Activated naive CD4-positive, alpha-beta T cell treated with anti-CD3 and anti-CD28 coated beads, Interleukin-2, amount 10 ng/mL, durations not matched to agents 7 days and 5 days (primary cell): ENCODE measurements at regions not wholly inside any gene's neighbourhood (a gene's known extent, or its start where the extent isn't known, plus 50 kb on each side); places are given as distances from the start of the nearest gene placed in this dataset.
"Not testable (repeated sequence)": the region's sequence is repeated elsewhere in the genome, so short reads cannot be mapped to it uniquely, and the experiment has no call there.

Source experiments
- CTCF ChIA-PET: fragments of 350-600 bp; sonication (Branson Sonifier 250); formaldehyde crosslinking; loops from one replicate; lab custom pipeline; 2021; ENCODE audit warnings: antibody characterized with exemption; lab: Charles Lee
- DNase-seq: peaks from one replicate; pipeline ENCODE4 v3.0.0-alpha.2; 2020
- H3K27ac Mint-ChIP-seq: one replicate; pipeline ENCODE4 v1.8.0; 2021; ENCODE audit warnings: mild to moderate bottlenecking, moderate library complexity, mixed read lengths
- H3K27me3 Mint-ChIP-seq: one replicate; pipeline ENCODE4 v1.8.0; 2021; ENCODE audit warnings: mild to moderate bottlenecking, mixed read lengths
- H3K36me3 Mint-ChIP-seq: one replicate; pipeline ENCODE4 v1.8.0; 2021; ENCODE audit warnings: mixed read lengths
- H3K4me1 Mint-ChIP-seq: one replicate; pipeline ENCODE4 v1.8.0; 2021; ENCODE audit warnings: mixed read lengths
- H3K4me3 Mint-ChIP-seq: one replicate; pipeline ENCODE4 v1.8.0; 2021; ENCODE audit warnings: mild to moderate bottlenecking, moderate library complexity, mixed read lengths
- H3K9me3 Mint-ChIP-seq: one replicate; pipeline ENCODE4 v1.8.0; 2021; ENCODE audit warnings: mixed read lengths

DNA sequence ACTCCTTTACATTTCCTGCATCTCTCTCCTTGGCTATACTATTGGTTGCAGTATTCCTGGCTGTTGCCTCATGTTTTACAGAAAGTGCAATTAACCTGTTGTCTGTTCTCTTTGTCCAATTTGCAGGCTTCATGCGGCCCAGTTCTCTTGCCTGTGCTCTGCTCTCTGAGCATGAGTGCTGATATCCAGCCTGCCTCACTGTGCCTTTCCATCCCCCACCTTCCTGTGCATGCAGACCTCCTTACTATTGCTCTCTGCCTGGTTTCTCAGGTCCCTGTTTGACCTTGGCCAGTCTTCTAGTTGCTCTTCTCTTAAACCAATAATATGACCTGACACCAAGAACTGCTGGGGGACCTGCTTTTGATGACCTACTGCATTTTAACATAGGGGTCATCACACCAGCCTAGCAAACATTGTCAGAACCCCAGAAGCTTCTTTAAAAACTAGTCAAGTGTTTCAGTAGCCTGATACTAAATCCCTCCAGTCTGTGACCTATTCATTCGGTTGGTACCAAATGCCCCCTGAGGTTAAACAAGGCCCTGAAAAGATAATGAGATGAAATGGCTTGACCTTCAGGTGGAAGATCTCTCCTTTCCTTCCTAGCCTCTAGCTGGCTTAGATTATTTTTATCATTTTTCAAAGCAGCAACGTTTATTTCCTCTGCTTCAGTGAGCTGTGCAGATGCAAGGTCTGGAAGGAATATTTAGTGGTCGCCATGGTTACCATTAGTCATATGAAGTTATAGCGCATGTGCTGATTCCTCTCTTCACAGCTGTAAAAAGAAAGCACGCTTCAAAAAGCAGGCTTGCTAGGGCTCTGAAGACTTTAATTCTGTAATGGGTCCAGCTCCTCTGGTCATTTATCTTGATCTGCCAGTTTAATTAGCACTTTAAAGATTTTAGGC, 216.5 kb downstream of the PHLDA1 start:
- Mint-ChIP-seq H3K36me3 (no peaks in the 10 kb centered on the region), H3K9me3 (no peaks in the 10 kb centered on the region), H3K4me3 (no peak overlapping the region), H3K27ac (no peak overlapping the region), H3K4me1 (no peaks in the 10 kb centered on the region), H3K27me3 (peaks cover 5% of the 10 kb centered on the region)
- no peak for DNase-seq
- CTCF ChIA-PET = interaction anchor here (0.6 to 5.6 kb wide), 7 partner anchors 17 to 288 kb away, joined by 3 to 32 read pairs (median 3); partner anchors contain the start of gene PHLDA1

DNA sequence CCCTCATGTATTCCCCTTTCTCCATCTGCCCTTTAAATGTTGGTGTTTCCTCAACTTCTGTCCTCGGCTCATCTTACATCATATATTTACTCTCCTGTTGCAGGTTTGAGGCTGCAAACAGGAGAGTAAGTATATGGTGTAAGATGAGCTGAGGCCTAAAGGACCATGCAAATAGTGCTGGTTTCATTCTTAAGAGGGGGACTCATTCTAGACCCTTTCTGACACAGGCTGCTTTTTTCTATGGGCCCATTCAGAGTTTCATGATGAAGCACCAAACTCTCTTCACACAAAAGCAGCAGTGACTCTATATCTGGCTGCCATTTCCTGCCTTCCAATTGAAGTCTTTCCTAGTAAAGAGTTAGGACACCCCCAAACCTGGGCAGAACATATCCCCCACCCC, 218.5 kb downstream of the PHLDA1 start:
- H3K36me3 Mint-ChIP-seq = no peaks in the 10 kb centered on the region
- H3K9me3 Mint-ChIP-seq = no peaks in the 10 kb centered on the region
- H3K4me3 Mint-ChIP-seq = no peak overlapping the region
- DNase-seq = no peak
- CTCF ChIA-PET = interaction anchor here (0.9 kb wide), 1 partner anchor 218 kb away, joined by 3 read pairs; no protein-coding TSS in a partner anchor
- H3K27me3 Mint-ChIP-seq = no peaks in the 10 kb centered on the region
- no peaks in the 10 kb centered on the region for H3K4me1 Mint-ChIP-seq
- H3K27ac Mint-ChIP-seq = no peak overlapping the region

DNA sequence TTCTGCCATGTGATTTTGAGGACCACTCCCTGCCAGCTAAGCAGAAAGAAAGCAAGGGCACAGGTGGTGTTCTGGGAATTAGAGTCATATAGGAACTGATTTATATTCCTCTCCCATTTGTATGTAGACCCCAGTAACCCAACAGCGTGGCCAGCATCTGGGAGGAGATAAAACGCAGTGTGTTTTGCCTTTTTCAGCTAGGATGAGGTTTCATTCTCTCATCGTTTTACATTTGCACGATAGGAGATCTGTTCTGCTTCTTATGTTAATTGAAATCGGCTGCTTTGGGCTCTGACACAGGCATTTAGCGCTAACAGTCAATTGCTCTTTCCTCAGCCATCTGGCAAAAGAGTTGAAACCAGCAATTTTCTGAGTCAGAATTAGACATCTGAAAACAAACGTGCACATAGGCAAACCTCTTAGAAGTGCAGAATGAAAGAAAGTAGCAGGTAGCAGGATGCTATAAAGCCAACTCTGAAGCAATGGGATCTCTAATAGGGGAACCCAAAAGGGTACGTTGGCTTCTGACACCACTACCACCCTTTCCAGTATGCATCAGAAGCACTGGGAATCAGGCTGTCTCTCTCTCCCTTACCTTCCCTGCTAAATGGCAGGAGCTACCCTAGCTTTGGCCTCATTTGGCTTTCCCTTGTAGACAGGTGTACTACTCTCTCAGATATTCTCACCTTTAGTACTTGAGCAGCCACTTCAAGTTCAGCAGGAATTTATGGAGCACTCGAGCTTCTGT, 219.1 kb downstream of the PHLDA1 start:
- no peaks in the 10 kb centered on the region for H3K9me3 Mint-ChIP-seq
- CTCF ChIA-PET = interaction anchor here (0.9 kb wide), 1 partner anchor 218 kb away, joined by 3 read pairs; no protein-coding TSS in a partner anchor
- no peak overlapping the region for H3K27ac Mint-ChIP-seq
- H3K4me1 Mint-ChIP-seq = no peaks in the 10 kb centered on the region
- no peak overlapping the region for H3K4me3 Mint-ChIP-seq
- no peaks in the 10 kb centered on the region for H3K36me3 Mint-ChIP-seq
- H3K27me3 Mint-ChIP-seq = no peaks in the 10 kb centered on the region
- no peak for DNase-seq

DNA sequence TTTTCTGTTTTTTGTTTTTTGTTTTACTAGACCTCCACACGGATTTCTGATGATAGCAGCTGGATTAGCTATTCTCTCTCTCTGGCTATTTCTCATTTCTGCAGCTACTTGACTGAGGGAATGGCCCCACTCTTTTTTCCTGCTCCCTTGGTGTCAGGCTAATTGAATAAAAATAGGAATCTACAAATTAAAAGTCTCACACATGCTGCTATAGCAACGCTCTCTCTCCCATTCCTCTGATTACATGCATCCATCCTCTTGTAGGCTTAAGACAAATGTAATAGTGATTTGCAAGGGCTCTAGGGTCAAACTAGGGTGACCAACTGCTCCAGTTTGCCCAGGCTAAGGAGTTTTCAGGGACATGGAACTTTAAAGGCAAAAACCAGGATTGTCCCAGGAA, 221.8 kb downstream of the PHLDA1 start:
- no peaks in the 10 kb centered on the region for H3K9me3 Mint-ChIP-seq
- CTCF ChIA-PET = interaction anchor here (1.0 kb wide), 1 partner anchor 110 kb away, joined by 3 read pairs; no protein-coding TSS in a partner anchor
- H3K27me3 Mint-ChIP-seq = no peaks in the 10 kb centered on the region
- H3K36me3 Mint-ChIP-seq = no peaks in the 10 kb centered on the region
- no peak overlapping the region for H3K27ac Mint-ChIP-seq
- no peak for DNase-seq
- H3K4me3 Mint-ChIP-seq = no peak overlapping the region
- H3K4me1 Mint-ChIP-seq = no peaks in the 10 kb centered on the region

DNA sequence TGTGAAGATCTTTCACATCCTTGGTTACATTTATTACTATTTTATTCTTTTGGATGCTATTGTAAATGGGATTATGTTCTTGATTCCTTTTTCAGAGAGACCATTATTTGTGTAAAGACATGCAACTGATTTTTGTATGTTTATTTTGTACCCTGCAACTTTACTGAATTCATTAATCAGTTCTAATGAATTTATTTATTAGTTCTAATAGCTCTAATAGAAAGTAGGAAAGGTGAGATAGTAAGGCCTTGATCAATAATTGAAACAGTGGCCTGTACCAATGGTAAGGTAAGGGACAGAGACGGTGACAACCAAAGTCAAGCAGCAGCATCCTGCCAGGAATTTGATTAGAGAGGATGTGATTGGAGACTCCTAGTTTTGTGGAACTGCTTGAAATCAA, 224.1 kb downstream of the PHLDA1 start:
- CTCF ChIA-PET = no interaction called here
- Mint-ChIP-seq H3K9me3 (no peaks in the 10 kb centered on the region), H3K4me3 (no peak overlapping the region), H3K27me3 (no peaks in the 10 kb centered on the region), H3K36me3 (no peaks in the 10 kb centered on the region), H3K4me1 (no peaks in the 10 kb centered on the region), H3K27ac (no peak overlapping the region)
- no peak for DNase-seq

DNA sequence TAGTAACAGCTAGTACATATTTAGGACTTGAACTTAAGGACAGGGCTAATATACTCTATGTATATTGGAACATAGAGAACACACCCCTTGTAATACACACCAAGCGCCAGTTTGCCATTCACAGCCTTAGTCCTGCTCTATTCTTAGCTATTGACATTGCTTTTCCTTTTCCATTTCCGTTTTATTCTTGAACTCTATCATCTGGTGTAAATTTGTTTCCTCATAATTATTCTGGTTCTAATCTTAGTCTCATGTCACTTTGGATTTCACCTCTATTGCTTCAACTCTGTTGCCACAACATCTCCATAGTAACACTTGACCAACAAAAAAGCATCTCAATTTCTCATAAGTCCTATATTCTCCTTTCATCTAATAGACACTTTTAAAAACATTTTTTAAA, 225.7 kb downstream of the PHLDA1 start:
- Mint-ChIP-seq H3K4me3 (no peak overlapping the region), H3K36me3 (no peaks in the 10 kb centered on the region), H3K9me3 (no peaks in the 10 kb centered on the region), H3K27ac (no peak overlapping the region), H3K4me1 (no peaks in the 10 kb centered on the region), H3K27me3 (no peaks in the 10 kb centered on the region)
- DNase-seq = no peak
- CTCF ChIA-PET = no interaction called here

DNA sequence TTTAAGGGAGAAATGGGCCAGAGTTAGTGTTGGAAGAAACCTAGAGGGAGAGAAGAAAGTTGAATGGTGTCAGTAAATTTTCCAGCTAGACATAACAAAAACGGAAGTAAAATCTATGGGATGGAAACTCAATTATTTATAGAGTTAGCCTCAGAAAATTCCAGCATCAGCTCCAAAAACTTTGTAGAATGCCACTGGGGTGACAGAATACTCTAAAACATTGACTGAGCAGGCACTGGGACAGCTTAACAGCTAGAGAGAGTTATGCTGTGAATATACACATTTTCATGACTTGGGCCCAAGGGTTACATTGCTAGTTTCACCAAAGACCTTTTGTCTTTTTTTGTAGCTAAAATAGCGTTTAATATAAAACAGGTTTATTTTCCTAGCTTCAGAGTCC, 226.3 kb downstream of the PHLDA1 start:
- no peaks in the 10 kb centered on the region for H3K9me3 Mint-ChIP-seq
- H3K27me3 Mint-ChIP-seq = no peaks in the 10 kb centered on the region
- no peak overlapping the region for H3K4me3 Mint-ChIP-seq
- no peaks in the 10 kb centered on the region for H3K4me1 Mint-ChIP-seq
- H3K36me3 Mint-ChIP-seq = no peaks in the 10 kb centered on the region
- H3K27ac Mint-ChIP-seq = no peak overlapping the region
- CTCF ChIA-PET = interaction anchor here (0.6 kb wide), 1 partner anchor 95 kb away, joined by 5 read pairs; no protein-coding TSS in a partner anchor
- DNase-seq = no peak

DNA sequence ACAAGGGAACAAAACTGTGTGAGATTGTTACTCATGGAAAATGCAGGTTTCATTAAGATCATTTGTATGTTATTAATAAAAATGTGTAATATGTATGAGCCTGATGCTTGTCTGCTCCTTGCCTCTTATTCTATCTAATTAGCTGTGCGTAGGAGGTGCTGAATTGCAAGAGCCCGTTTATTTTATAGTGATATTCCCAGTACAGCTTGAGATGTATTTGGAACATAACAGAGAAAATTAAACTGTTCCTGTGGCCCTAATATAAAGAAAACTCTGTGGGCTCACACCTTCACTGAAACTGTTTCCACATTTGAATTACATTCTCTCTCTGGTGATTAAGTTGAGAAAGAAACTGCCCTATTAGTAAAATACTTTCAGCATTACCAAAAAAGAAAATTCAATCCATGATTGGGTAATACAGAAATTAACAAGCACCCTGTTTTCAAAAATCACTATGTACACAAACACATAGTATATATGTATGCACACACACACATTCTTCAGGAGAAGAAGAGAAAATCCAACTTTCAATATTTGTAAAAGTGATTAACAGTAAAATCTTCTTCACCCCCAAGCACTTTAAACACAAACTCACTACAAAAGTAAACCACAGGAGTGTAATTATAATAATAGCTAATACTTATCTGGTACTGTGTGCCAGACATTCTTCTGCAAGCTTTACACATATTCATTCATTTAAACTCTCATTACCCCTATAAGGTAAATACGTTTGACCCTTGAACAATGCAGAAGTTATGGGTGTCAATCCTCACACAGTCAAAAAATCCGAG, 233.2 kb downstream of the PHLDA1 start:
- Mint-ChIP-seq H3K36me3 (no peaks in the 10 kb centered on the region), H3K27me3 (peaks cover 4% of the 10 kb centered on the region), H3K9me3 (no peaks in the 10 kb centered on the region), H3K4me3 (no peak overlapping the region), H3K4me1 (no peaks in the 10 kb centered on the region), H3K27ac (no peak overlapping the region)
- no peak for DNase-seq
- CTCF ChIA-PET = no interaction called here

DNA sequence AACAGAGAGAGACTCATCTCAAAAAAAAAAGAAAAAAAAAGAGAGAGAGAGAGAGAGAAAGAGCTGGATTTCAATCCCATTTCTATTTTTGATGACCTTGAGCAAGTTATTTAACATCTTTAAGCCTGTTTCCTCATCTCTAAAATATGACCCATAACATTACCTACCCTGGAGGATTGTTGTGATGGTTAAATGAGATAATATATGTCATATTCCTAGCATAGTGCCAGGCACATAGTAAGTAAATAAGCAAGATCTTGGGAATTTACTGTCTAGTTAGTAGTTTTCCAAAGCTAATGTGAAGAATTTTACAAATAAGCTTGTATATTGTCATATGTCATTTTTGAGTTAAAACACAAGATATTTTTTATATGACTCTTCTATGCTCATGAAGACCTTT, 236.5 kb downstream of the PHLDA1 start:
- CTCF ChIA-PET = no interaction called here
- Mint-ChIP-seq H3K9me3 (no peaks in the 10 kb centered on the region), H3K36me3 (no peaks in the 10 kb centered on the region), H3K4me1 (no peaks in the 10 kb centered on the region), H3K4me3 (no peak overlapping the region), H3K27me3 (peaks cover 8% of the 10 kb centered on the region), H3K27ac (no peak overlapping the region)
- DNase-seq = no peak

DNA sequence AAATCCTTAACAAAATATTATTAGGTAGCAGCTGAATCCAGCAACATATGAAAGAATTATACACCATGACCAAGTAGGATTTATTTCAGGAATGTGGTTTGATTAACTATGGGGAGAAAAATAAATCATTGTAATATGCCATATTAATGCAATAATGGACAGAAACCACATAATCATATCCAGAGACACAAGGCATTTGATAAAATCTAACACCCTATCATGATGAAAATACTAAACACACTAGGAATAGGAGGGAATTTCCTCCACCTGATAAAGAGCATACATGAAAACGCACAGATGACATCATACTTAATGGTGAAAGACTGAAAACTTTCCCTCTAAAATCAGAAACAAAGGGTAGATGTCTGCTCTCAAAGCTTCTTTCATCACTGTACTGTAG, 238.9 kb downstream of the PHLDA1 start:
- no peaks in the 10 kb centered on the region for H3K4me1 Mint-ChIP-seq
- no peaks in the 10 kb centered on the region for H3K36me3 Mint-ChIP-seq
- DNase-seq = no peak
- peaks cover 8% of the 10 kb centered on the region for H3K27me3 Mint-ChIP-seq
- H3K4me3 Mint-ChIP-seq = no peak overlapping the region
- CTCF ChIA-PET = no interaction called here
- no peak overlapping the region for H3K27ac Mint-ChIP-seq
- no peaks in the 10 kb centered on the region for H3K9me3 Mint-ChIP-seq

DNA sequence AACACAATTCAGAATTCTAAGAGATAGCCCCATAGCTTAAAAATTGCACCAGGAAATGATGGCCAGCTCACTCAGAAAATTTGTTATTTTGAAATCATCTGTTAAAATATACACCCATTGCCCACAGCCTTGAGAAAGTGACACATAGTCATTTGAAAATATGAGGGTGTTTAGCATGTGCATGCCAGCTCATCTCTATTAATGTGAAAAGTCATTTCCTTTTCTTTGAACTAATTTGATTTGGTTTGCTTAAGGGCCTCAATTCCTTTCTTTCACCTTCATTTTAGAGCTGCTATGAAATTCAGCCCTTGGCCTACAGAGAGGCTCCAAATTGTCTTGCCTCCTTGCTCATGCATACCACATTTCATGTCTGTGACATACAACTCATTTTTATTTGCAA, 241.4 kb downstream of the PHLDA1 start:
- H3K27me3 Mint-ChIP-seq = peaks cover 8% of the 10 kb centered on the region
- H3K27ac Mint-ChIP-seq = no peak overlapping the region
- no peaks in the 10 kb centered on the region for H3K36me3 Mint-ChIP-seq
- H3K9me3 Mint-ChIP-seq = no peaks in the 10 kb centered on the region
- H3K4me3 Mint-ChIP-seq = no peak overlapping the region
- CTCF ChIA-PET = no interaction called here
- no peak for DNase-seq
- no peaks in the 10 kb centered on the region for H3K4me1 Mint-ChIP-seq

DNA sequence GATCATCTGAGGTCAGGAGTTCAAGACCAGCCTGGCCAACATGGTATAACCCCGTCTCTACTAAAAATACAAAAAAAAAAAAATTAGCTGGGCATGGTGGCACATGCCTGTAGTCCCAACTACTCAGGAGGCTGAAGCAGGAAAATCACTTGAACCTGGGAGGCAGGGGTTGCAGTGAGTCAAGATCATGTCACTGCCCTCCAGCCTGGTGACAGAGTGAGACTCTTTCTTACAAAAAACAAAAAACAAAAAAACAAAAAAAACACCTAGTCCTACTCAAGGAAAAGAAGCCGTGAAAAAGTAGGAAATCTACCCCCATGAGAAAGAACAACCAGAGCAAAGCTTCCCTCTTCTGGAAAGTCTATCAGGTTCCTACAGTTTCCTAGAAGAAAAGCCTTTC, 244.4 kb downstream of the PHLDA1 start:
- H3K27me3 Mint-ChIP-seq, H3K4me3 Mint-ChIP-seq, H3K9me3 Mint-ChIP-seq, H3K4me1 Mint-ChIP-seq, DNase-seq, H3K36me3 Mint-ChIP-seq, H3K27ac Mint-ChIP-seq: not testable (repeated sequence)
- CTCF ChIA-PET = interaction anchor here (0.7 kb wide), 1 partner anchor 802 kb away, joined by 3 read pairs; no protein-coding TSS in a partner anchor

DNA sequence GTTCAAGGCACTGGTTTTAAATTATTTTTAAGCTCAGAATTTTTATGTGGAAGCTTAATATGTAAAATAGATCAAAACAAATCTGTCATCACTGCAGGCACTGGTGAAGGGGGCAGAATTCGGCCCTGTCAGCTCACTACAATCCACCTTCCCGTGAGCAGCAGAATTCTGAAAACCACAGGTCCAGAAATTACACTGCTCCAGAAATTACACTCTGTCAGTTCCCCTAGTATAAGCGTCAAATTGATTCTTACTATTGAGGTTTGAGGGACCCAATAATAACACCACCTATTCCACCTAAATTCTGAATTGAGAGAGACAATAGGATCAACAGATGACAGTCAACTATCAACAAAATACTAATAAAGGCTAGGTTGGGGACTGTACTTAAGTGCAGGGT, 245.5 kb downstream of the PHLDA1 start:
- H3K27ac Mint-ChIP-seq = no peak overlapping the region
- no peaks in the 10 kb centered on the region for H3K9me3 Mint-ChIP-seq
- peaks cover 7% of the 10 kb centered on the region for H3K27me3 Mint-ChIP-seq
- H3K36me3 Mint-ChIP-seq = no peaks in the 10 kb centered on the region
- no peak overlapping the region for H3K4me3 Mint-ChIP-seq
- CTCF ChIA-PET = no interaction called here
- no peak for DNase-seq
- no peaks in the 10 kb centered on the region for H3K4me1 Mint-ChIP-seq

DNA sequence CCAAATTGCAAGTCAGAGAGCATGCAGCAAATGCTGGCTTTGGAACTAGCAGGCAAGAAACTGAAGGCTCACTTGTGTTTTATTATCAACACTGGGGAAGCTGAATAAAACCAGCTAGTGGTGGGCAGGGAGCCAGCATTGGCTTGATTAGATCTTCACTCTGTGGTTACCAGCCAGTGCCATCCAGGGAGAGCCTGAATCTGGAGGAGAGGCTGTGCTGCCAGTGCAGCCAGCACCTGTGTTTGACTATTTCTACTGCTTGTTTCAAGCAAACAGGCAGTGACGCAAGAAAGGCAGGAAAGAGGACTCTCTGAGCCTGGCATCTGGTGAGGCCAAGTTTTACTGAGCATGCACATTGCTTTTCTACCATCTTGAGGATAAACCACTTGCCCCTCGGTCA, 247.0 kb downstream of the PHLDA1 start:
- Mint-ChIP-seq H3K4me3 (no peak overlapping the region), H3K36me3 (no peaks in the 10 kb centered on the region), H3K4me1 (no peaks in the 10 kb centered on the region), H3K9me3 (no peaks in the 10 kb centered on the region), H3K27me3 (peaks cover 11% of the 10 kb centered on the region), H3K27ac (no peak overlapping the region)
- CTCF ChIA-PET = no interaction called here
- DNase-seq = no peak
